ENCODE measurements at regions not wholly inside any gene's neighbourhood (a gene's known extent, or its start where the extent isn't known, plus 50 kb on each side); places are given as distances from the start of the nearest gene placed in this dataset.
"Not testable (repeated sequence)": the region's sequence is repeated elsewhere in the genome, so short reads cannot be mapped to it uniquely, and the experiment has no call there.

- DNase-seq, result no peak
These were observed 226.2 kb downstream of the CCDC74A start for GRCh38 chr2:131753640-131754561.

DNA sequence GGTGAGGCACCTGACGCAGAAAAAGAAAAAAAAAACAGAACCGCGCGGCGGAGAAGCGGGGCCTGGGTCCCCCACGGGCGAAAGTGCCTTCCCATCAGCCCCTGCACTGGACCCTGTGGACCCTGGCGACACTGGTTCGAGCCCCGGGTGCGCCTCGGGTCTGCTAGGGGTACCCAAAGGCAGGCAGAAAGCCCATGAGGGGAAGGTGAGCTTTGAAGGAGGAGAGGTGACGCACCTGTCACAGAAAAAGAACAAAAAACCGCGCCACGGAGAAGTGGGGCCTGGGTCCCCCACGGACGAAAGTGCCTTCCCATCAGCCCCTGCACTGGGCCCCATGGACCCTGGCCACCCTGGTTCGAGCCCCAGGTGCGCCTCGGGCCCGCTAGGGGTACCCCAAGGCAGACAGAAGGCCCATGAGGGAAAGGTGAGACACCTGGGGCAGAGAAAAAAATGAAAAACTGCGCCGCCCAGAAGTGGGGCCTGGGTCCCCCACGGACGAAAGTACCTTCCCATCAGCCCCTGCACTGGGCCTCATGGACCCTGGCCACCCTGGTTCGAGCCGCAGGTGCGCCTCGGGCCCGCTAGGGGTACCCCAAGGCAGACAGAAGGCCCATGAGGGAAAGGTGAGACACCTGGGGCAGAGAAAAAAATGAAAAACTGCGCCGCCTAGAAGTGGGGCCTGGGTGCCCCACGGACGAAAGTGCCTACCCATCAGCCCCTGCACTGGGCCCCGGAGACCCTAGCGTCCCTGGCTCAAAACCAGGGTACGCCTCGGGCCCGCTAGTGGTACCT is 227.4 kb downstream of the CCDC74A start:
- no peak for DNase-seq

DNA sequence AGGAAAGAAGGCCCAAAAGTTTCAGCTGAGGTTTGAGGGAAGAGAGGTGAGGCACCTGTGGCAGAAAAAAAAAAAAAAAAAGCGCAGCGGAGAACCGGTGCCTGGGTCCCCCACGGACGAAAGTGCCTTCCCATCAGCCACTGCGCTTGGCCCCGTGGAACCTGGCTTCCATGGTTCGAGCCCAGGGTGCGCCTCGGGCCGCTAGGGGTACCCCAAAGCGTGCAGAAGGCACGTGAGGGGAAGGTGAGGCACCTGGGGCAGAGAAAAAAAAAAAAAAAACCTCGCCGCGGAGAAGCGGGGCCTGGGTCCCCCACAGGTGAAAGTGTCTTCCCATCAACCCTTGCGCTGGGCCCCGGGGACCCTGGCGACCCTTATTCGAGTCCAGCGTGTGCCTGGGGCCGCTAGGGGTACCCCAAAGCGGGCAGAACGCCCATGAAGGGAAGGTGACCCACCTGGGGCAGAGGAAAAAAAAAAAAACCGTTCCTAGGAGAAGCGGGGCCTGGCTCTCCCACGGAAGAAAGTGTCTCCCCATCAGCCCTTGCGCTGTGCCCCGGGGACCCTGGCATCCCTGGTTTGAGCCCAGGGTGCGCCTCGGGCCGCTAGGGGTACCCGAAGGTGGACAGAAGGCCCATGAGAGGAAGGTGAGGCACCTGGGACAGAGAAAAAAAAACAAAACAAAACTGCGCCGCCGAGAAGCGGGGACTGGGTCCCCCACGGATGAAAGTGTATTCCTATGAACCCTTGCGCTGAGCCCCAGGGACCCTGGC is 228.6 kb downstream of the CCDC74A start:
- no peak for DNase-seq

DNA sequence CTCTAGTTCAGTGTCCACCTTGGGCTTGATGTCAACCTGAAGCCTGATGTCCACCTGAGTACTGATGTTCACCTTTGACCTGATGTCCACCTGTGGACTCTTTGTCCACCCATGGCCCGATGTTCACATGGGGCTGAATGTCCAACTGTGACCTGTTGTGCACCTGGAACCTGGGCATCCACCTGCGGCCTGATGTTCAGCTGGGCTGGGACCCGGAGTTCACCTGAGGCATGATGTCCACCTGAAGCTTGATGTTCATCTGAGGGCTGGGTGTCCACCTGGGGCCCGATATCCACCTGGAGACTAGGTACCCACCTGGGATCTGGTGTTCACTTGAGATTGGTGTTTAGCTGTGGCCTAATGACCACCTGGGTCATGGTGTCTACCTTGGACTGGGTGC is 231.3 kb downstream of the CCDC74A start:
- not testable (repeated sequence) for DNase-seq

DNA sequence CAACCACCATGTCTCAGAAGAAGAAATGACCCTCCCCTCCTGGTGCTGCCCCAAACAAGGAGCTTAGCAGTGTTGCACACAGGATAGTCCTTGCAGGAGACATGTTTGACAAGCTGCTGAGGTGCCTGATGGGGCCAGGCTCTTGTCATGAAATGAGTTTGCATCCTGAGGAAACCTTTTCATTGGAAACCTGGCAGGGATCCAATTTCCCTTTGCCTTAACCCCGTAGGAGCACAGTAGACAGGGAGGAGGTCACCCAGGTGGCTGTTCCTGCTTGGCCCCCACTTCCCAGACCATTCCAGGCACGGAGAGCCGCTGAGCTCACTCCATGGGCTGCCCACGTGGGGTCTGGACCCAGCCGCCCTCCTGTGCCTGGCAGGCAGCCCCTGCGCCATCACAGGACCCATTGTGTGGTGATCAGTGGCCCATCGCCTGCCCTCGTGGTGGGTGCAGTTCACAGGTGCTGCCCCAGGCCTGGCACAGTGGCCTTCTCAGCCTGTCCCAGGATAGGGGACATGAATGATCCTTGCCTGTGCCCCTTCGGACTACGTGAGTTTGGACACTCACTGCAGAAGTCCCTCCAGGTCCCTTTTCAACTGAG is 247.4 kb downstream of the CCDC74A start:
- not testable (repeated sequence) for DNase-seq

GRCh38 chr2:131775903-131776506 is 248.3 kb downstream of the CCDC74A start:
- DNase-seq, result not testable (repeated sequence)

DNA sequence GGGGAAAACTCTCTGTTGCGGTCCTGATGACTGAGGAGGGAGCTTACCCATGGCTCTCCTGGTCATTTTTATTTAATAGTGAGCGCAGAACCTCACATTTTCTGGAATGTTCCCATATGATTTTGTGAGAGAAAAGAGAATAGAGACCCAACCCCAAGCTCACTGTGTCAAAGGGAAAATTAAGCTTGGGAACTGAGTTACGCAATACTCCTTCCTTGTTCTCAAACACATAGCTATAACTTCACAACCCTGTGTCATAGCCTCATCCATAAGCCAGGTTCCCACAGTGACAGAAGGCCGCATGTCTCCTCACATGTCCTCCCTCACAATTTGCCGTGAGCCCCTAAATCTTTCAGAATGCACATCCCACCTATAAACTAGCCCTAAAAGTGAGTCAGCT is 252.8 kb downstream of the CCDC74A start:
- not testable (repeated sequence) for DNase-seq

- DNase-seq, result no peak
These were observed 273.6 kb downstream of the CCDC74A start for GRCh38 chr2:131801210-131801744.

- DNase-seq, result not testable (repeated sequence)
These were observed 274.2 kb downstream of the CCDC74A start for GRCh38 chr2:131801745-131802350.

- DNase-seq, result not testable (repeated sequence)
These were observed 274.7 kb downstream of the CCDC74A start for GRCh38 chr2:131802351-131802836.

- not testable (repeated sequence) for DNase-seq
These were observed 275.5 kb downstream of the CCDC74A start for GRCh38 chr2:131803237-131803636.

DNA sequence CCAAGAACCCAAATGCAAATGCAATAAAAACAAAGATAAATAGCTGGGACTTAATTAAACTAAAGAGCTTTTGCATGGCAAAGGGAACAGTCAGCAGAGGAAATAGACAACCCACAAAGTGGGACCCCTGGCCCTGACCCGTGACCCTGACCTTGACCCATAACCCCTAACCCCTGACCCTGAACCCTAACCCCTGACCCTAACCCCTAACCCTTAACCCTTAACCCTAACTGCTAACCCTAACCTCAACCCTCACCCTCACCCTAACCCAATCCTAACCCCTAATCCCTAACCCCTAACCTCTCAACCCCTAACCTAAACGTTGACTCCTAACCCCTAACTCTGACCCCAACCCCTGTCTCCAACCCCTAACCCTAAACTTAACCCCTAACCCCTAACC is 284.9 kb downstream of the CCDC74A start:
- not testable (repeated sequence) for DNase-seq

GRCh38 chr2:131813378-131813777 is 285.7 kb downstream of the CCDC74A start:
- DNase-seq, result not testable (repeated sequence)

DNA sequence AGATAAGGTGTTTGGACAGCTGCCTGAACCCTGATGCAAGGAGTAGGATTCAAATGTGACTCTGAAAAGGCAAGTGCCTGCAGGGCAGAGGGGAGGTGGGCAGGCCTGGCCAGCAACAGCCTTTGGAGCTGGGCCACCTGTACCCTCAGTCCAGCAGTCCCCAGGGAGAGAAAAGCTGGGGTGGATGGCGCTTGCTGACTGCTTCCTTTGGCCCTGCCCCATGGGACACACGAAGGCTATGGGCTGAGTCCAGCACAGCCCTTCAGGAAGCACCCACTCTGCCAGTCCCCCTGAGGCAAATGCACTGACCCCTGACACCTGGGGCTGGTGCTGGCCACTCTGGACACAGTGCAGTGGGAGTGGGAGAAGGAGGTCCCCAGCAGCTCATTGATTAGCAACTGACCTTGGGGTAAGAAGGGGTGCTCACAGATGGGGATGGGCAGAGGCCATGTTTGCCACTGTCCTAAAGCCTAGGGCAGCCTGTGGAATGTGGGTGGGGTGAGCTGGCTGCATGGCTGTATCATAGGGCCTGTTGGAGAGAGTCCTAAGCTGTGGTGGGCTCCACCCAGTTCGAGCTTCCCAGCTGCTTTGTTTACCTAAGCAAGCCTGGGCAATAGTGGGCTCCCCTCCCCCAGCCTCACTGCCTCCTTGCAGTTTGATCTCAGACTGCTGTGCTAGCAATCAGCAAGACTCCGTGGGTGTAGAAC is 290.7 kb downstream of the CCDC74A start:
- not testable (repeated sequence) for DNase-seq

DNA sequence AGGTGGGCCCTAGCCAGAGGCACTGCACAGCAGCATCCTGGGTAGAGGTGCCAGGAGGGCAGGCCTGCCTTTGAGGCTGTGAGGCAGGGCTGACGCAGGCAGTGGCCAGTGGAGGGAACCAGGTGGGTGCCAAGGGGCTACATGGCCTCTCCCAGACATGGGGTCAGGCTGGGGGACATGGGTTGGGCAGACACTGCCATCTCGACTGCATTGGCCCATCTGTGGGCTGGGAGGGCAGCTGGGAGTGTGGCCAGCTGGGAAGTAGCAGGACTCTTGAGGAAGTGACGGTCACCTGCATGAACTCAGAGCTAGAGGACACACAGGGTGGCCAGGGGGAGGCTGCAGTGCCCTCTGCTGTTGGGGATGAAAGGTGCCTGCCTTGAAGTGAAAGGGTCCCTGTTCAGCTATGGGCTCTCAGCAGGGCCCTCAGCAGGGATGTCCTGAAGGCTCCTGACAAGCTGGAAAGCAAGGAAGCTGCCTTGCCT is 294.6 kb downstream of the CCDC74A start:
- not testable (repeated sequence) for DNase-seq

DNA sequence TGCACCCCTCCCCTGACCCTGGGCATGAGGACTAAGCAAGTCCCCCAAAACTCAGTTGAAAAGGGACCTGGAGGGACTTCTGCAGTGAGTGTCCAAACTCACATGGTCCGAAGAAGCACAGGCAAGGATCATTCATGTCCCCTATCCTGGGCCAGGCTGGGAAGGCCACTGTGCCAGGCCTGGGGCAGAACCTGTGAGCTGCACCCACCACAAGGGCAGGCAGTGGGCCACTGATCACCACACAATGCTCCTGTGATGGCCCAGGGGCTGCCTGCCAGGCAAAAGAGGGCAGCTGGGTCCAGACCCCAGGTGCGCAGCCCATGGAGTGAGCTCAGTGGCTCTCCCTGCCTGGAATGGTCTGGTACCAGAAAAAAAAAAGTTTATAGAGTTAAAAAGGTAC is 295.4 kb downstream of the CCDC74A start:
- DNase-seq, result not testable (repeated sequence)

DNA sequence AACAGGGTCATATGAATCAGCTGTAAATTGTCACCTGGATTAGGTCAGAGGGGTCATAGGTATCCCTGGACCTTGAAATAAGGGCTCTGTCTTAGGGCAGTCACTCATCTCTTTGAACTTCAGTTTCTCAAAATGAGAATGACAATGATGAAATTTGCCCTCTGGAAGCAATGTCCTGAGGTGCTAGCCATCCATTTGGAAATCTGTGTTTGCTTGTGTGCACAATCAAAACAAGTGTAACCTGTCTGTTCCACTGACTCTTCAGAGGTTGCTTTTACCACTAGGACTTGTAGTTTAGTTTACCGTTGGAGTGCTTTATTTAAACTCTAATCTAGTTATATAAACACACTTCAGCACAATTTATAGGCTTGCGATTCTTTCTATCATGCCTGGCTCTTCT is 297.3 kb downstream of the CCDC74A start:
- DNase-seq, result not testable (repeated sequence)

- DNase-seq, result no peak
These were observed 299.9 kb downstream of the CCDC74A start for GRCh38 chr2:131827481-131828163.

GRCh38 chr2:131828164-131828561 is 300.5 kb downstream of the CCDC74A start:
- DNase-seq, result no peak
